ENCODE measurements at regions not wholly inside any gene's neighbourhood (a gene's known extent, or its start where the extent isn't known, plus 50 kb on each side); places are given as distances from the start of the nearest gene placed in this dataset.

- no peak for TF ChIP-seq CTCF (IDR thresholded peaks at IDR 0.05)
- no peak for TF ChIP-seq REST (IDR thresholded peaks at IDR 0.05)
- no peak for TF ChIP-seq POLR2A (IDR thresholded peaks at IDR 0.05; ENCODE audit: low read length)
- TF ChIP-seq HDAC2 (IDR thresholded peaks at IDR 0.05) = no peak
- no peak for TF ChIP-seq POLR2AphosphoS2 (conservative IDR thresholded peaks at IDR 0.05; ENCODE audit: low read length)
- TF ChIP-seq RAD21 (conservative IDR thresholded peaks at IDR 0.05 in 1 of 2, IDR thresholded peaks at IDR 0.05 in 1 of 2) = no peak
- TF ChIP-seq RNF2 (IDR thresholded peaks at IDR 0.05; ENCODE audit: borderline replicate concordance, low read depth) = no peak
- TF ChIP-seq ESRRA (IDR thresholded peaks at IDR 0.05; ENCODE audit: borderline replicate concordance, low read length) = no peak
- no peak for TF ChIP-seq NR3C1 (IDR thresholded peaks at IDR 0.05)
- TF ChIP-seq SREBF2 (IDR thresholded peaks at IDR 0.05) = no peak
- TF ChIP-seq EP300 (IDR thresholded peaks at IDR 0.05) = no peak
Observed at GRCh38 chr5:39671561-39671961, 246.8 kb upstream of the DAB2 start.
